ENCODE measurements at regions not wholly inside any gene's neighbourhood (a gene's known extent, or its start where the extent isn't known, plus 50 kb on each side); places are given as distances from the start of the nearest gene placed in this dataset.

DNA sequence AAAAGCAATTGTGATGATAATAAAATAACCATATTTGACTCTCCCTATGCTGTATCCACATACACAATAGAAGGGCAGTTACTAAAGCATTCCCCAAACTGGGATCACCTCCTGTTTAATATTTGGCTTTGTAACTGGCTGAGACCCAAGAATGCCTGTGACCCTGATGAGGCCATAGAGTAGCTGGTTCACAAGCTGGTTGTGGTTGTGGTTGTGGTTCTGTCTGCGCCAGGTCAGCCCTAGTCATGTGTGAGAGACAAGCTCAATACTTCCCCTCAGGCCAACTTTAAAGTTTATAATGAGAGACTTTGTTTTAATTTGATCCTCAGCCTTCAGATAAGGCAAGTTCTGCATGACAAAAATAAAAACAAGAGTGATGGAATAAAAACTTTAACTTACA, 209.9 kb downstream of the PARM1 start:
- TF ChIP-seq, protein P1, sequence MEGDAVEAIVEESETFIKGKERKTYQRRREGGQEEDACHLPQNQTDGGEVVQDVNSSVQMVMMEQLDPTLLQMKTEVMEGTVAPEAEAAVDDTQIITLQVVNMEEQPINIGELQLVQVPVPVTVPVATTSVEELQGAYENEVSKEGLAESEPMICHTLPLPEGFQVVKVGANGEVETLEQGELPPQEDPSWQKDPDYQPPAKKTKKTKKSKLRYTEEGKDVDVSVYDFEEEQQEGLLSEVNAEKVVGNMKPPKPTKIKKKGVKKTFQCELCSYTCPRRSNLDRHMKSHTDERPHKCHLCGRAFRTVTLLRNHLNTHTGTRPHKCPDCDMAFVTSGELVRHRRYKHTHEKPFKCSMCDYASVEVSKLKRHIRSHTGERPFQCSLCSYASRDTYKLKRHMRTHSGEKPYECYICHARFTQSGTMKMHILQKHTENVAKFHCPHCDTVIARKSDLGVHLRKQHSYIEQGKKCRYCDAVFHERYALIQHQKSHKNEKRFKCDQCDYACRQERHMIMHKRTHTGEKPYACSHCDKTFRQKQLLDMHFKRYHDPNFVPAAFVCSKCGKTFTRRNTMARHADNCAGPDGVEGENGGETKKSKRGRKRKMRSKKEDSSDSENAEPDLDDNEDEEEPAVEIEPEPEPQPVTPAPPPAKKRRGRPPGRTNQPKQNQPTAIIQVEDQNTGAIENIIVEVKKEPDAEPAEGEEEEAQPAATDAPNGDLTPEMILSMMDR (IDR thresholded peaks at IDR 0.05; ENCODE audit: unreplicated experiment): no peak
- no TSS peak for BruUV-seq (replicated peaks)
- Mint-ChIP-seq H3K36me3 (ENCODE audit: insufficient read depth, unreplicated experiment) (no peaks in the 10 kb centered on the region), H3K9me3 (ENCODE audit: unreplicated experiment) (no peaks in the 10 kb centered on the region), H3K4me1 (ENCODE audit: insufficient read depth, unreplicated experiment) (no peaks in the 10 kb centered on the region), H3K27ac (ENCODE audit: low read depth, unreplicated experiment) (no peak overlapping the region), H3K27me3 (ENCODE audit: insufficient read depth, unreplicated experiment) (no peaks in the 10 kb centered on the region), H3K4me3 (ENCODE audit: unreplicated experiment) (no peak overlapping the region)
- ChIA-PET CTCF (no interaction called here), POLR2A (interaction anchor here (0.9 kb wide), 1 partner anchor 371 kb away, joined by 4 read pairs; no protein-coding TSS in a partner anchor)
- intact Hi-C loops (cut with micrococcal nuclease): no loop called here
- no peak for DNase-seq (ENCODE audit: unreplicated experiment)

DNA sequence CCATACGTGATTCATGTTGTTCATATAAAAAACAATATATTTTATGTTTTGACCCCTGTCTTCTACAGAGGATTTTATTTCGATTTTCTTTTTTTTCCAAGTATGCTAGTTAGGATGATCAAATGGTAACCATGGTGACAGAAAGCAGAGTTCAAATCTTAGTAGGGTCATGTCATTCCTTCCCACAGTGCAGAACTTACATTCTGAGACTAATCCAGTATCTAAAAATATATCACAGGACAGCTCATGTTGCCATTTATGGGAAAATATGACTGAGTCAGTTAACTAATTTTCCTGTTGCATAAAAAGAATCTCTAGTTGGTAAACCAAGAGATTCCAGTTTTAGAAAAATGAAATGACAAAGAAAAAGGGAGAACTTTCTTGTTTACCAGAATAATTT, 209.5 kb downstream of the PARM1 start:
- ChIA-PET POLR2A (interaction anchor here (0.9 kb wide), 1 partner anchor 371 kb away, joined by 4 read pairs; no protein-coding TSS in a partner anchor), CTCF (no interaction called here)
- intact Hi-C loops (cut with micrococcal nuclease): no loop called here
- Mint-ChIP-seq H3K4me1 (ENCODE audit: insufficient read depth, unreplicated experiment) (no peaks in the 10 kb centered on the region), H3K9me3 (ENCODE audit: unreplicated experiment) (no peaks in the 10 kb centered on the region), H3K27ac (ENCODE audit: low read depth, unreplicated experiment) (no peak overlapping the region), H3K36me3 (ENCODE audit: insufficient read depth, unreplicated experiment) (no peaks in the 10 kb centered on the region), H3K4me3 (ENCODE audit: unreplicated experiment) (no peak overlapping the region), H3K27me3 (ENCODE audit: insufficient read depth, unreplicated experiment) (no peaks in the 10 kb centered on the region)
- no TSS peak for BruUV-seq (replicated peaks)
- no peak for DNase-seq (ENCODE audit: unreplicated experiment)
- TF ChIP-seq, protein P1 (IDR thresholded peaks at IDR 0.05; ENCODE audit: unreplicated experiment): no peak

DNA sequence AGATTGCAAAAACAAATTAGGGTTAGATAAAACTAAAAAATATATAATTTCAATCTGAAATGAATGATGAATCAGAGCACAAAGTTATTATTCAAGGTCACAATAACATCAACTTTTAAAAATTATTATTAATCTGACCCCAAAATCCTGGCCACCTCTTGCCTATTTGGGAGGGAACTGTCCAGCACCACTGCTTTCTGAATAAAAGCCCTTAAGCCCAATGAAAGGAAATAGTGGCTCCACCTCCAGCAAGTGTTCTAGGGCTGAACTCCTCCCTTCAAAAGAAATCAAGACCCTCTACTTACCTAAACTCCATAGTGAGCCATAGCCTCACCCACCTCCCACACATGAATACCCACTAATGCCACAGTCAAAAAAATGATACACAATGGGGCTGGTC, 208.2 kb downstream of the PARM1 start:
- peak; percentile 22 for DNase-seq (ENCODE audit: unreplicated experiment)
- ChIA-PET POLR2A (no interaction called here), CTCF (no interaction called here)
- TF ChIP-seq, protein P1 (IDR thresholded peaks at IDR 0.05; ENCODE audit: unreplicated experiment): no peak
- no TSS peak for BruUV-seq (replicated peaks)
- Mint-ChIP-seq H3K27ac (ENCODE audit: low read depth, unreplicated experiment) (no peak overlapping the region), H3K4me1 (ENCODE audit: insufficient read depth, unreplicated experiment) (no peaks in the 10 kb centered on the region), H3K4me3 (ENCODE audit: unreplicated experiment) (no peak overlapping the region), H3K27me3 (ENCODE audit: insufficient read depth, unreplicated experiment) (no peaks in the 10 kb centered on the region), H3K36me3 (ENCODE audit: insufficient read depth, unreplicated experiment) (no peaks in the 10 kb centered on the region), H3K9me3 (ENCODE audit: unreplicated experiment) (no peaks in the 10 kb centered on the region)
- intact Hi-C loops (cut with micrococcal nuclease): no loop called here

DNA sequence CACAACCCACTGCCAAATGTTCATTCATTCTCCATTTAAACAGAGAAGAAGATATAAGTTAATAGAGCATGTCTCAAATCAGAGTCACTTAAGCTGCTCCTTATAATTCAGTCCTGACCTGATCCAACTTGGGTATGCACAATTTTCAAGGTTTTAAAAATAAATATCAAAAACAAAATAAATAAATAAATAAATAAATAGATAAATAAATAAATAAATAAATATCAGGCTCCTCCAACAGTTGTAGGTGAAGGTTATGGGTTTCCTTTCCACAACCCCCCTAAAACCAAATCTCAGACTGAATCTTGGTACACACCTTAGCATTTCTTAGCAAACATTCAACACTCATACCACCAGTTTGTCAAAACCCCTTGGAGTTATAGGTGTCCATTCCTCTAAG, 204.4 kb downstream of the PARM1 start:
- TF ChIP-seq, protein P1 (IDR thresholded peaks at IDR 0.05; ENCODE audit: unreplicated experiment): no peak
- intact Hi-C loops (cut with micrococcal nuclease): no loop called here
- ChIA-PET POLR2A (no interaction called here), CTCF (no interaction called here)
- H3K4me3 Mint-ChIP-seq (ENCODE audit: unreplicated experiment): no peak overlapping the region
- H3K27ac Mint-ChIP-seq (ENCODE audit: low read depth, unreplicated experiment): no peak overlapping the region
- H3K4me1 Mint-ChIP-seq (ENCODE audit: insufficient read depth, unreplicated experiment): no peaks in the 10 kb centered on the region
- no peak for DNase-seq (ENCODE audit: unreplicated experiment)
- H3K9me3 Mint-ChIP-seq (ENCODE audit: unreplicated experiment): no peaks in the 10 kb centered on the region
- no peaks in the 10 kb centered on the region for H3K27me3 Mint-ChIP-seq (ENCODE audit: insufficient read depth, unreplicated experiment)
- no peaks in the 10 kb centered on the region for H3K36me3 Mint-ChIP-seq (ENCODE audit: insufficient read depth, unreplicated experiment)
- no TSS peak for BruUV-seq (replicated peaks)
